Posterior vena cava (tissue), 2 donors: ENCODE measurements at regions not wholly inside any gene's neighbourhood (a gene's known extent, or its start where the extent isn't known, plus 50 kb on each side); places are given as distances from the start of the nearest gene placed in this dataset.

ENCODE experiments used
- DNase-seq: peaks from one replicate; pipeline ENCODE4 v3.0.0-alpha.2; 2020; ENCODE audit warnings: low spot score
- intact Hi-C, 2 donors: fragments of 100-400 bp; cut with DNase I; formaldehyde crosslinking; loops; one replicate each; pipeline versions ENCODE4 v1.14.1 to v1.14.2; 2022 to 2023
- donor health status: DM: yes; HTN: yes; CAD: no.
- donor health status: DM: yes; HTN: yes; CAD: no.

- DNase-seq: no peak
- intact Hi-C loops: loop anchor here in 1 of 2 donors (5.0 kb wide), 1 partner anchor 152 kb away; no protein-coding TSS in a partner anchor
Measured at GRCh38 chr15:87609894-87610293, 646.6 kb downstream of the NTRK3 start.

- DNase-seq: no peak
- intact Hi-C loops: loop anchor here in 1 of 2 donors (5.0 kb wide), 1 partner anchor 153 kb away; no protein-coding TSS in a partner anchor
Measured at GRCh38 chr15:87609474-87609873, 647.1 kb downstream of the NTRK3 start.

GRCh38 chr15:87608238-87609028 is 648.1 kb downstream of the NTRK3 start:
- intact Hi-C loops: loop anchor here in 1 of 2 donors (5.0 kb wide), 1 partner anchor 154 kb away; no protein-coding TSS in a partner anchor
- no peak for DNase-seq

- intact Hi-C loops: loop anchor here in 1 of 2 donors (5.0 kb wide), 1 partner anchor 155 kb away; no protein-coding TSS in a partner anchor
Measured at GRCh38 chr15:87606971-87607370, 649.6 kb downstream of the NTRK3 start.

GRCh38 chr15:87604857-87605446 is 651.6 kb downstream of the NTRK3 start:
- intact Hi-C loops: loop anchor here in 1 of 2 donors (5.0 kb wide), 1 partner anchor 157 kb away; no protein-coding TSS in a partner anchor
- DNase-seq: no peak

More at GRCh38 chr15:87606971-87607370, 649.6 kb downstream of the NTRK3 start:
- no peak for DNase-seq

- intact Hi-C loops: no loop called here
Measured at GRCh38 chr15:87602371-87602770, 654.2 kb downstream of the NTRK3 start.

GRCh38 chr15:87599616-87600015 is 656.9 kb downstream of the NTRK3 start:
- DNase-seq: no peak
- intact Hi-C loops: no loop called here

More at GRCh38 chr15:87602371-87602770, 654.2 kb downstream of the NTRK3 start:
- DNase-seq: no peak

GRCh38 chr15:87597346-87598052 is 659.0 kb downstream of the NTRK3 start:
- no peak for DNase-seq
- intact Hi-C loops: no loop called here

- DNase-seq: no peak
- intact Hi-C loops: no loop called here
Measured at GRCh38 chr15:87591582-87591981, 665.0 kb downstream of the NTRK3 start.

GRCh38 chr15:87591042-87591441 is 665.5 kb downstream of the NTRK3 start:
- intact Hi-C loops: no loop called here
- no peak for DNase-seq

- DNase-seq: no peak
- intact Hi-C loops: no loop called here
Measured at GRCh38 chr15:87589134-87589533, 667.4 kb downstream of the NTRK3 start.

GRCh38 chr15:87582169-87582568 is 674.4 kb downstream of the NTRK3 start:
- intact Hi-C loops: no loop called here
- DNase-seq: no peak

- intact Hi-C loops: no loop called here
- no peak for DNase-seq
Measured at GRCh38 chr15:87579537-87579936, 677.0 kb downstream of the NTRK3 start.

GRCh38 chr15:87578776-87579175 is 677.8 kb downstream of the NTRK3 start:
- no peak for DNase-seq
- intact Hi-C loops: no loop called here

- no peak for DNase-seq
- intact Hi-C loops: no loop called here
Measured at GRCh38 chr15:87577336-87577735, 679.2 kb downstream of the NTRK3 start.

- DNase-seq: no peak
- intact Hi-C loops: no loop called here
Measured at GRCh38 chr15:87576486-87577176, 679.9 kb downstream of the NTRK3 start.

GRCh38 chr15:87575896-87576473 is 680.6 kb downstream of the NTRK3 start:
- intact Hi-C loops: no loop called here
- no peak for DNase-seq

- no peak for DNase-seq
- intact Hi-C loops: no loop called here
Measured at GRCh38 chr15:87573534-87573933, 683.0 kb downstream of the NTRK3 start.

- intact Hi-C loops: no loop called here
- DNase-seq: no peak
Measured at GRCh38 chr15:87573039-87573438, 683.5 kb downstream of the NTRK3 start.
